ENCODE measurements at regions not wholly inside any gene's neighbourhood (a gene's known extent, or its start where the extent isn't known, plus 50 kb on each side); places are given as distances from the start of the nearest gene placed in this dataset.

DNA sequence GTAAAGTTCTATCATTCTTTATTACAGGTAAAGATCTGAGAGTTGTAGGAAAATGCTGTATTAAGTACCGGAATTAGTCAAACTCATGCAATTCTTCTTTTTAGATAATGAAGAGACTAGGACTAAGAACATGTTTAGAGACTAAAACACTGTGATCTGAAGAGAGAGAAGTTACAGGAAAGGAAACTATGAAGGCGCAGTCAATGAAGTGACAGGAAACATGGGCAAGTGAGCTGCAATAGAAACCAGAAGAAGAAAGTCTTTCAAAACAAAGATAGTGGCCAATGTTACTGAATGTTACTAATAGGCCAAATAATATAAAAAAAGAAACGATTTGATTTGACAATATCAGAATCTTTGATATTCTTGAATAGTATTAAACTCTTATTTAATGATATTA lies 659.4 kb upstream of the RGS18 start:
- in situ Hi-C loops (cut with HindIII; ENCODE audit: extremely low pct_ligation_motif_present, low pct_unique_long_range_greater_than_20kb) = no loop called here
- Histone ChIP-seq H3K4me1 (ENCODE audit: insufficient read depth, low read length) (no peaks in the 10 kb centered on the region), H3K36me3 (replicated peaks in 1 of 2; ENCODE audit: control insufficient read depth in 1 of 2, insufficient read depth in 2 of 2, low read length in 2 of 2) (no peaks in the 10 kb centered on the region), H3K79me2 (ENCODE audit: insufficient read depth, low read length) (no peaks in the 10 kb centered on the region), H3K9me3 (ENCODE audit: low read length) (no peaks in the 10 kb centered on the region), H3K4me3 (replicated peaks in 1 of 3; ENCODE audit: insufficient read depth in 1 of 3, low read depth in 2 of 3, low read length in 3 of 3) (no peak overlapping the region), H3K27ac (ENCODE audit: extremely low read length, insufficient read depth, low read length) (no peak overlapping the region), H2AFZ (ENCODE audit: low read length) (no peak overlapping the region), H3K9ac (ENCODE audit: insufficient read depth, low read depth, low read length) (no peak overlapping the region), H3K4me2 (ENCODE audit: low read depth, low read length) (no peak overlapping the region), H4K20me1 (ENCODE audit: insufficient read depth, low read length) (no peaks in the 10 kb centered on the region), H3K27me3 (ENCODE audit: control insufficient read depth in 1 of 2, insufficient read depth in 2 of 2, low read length in 2 of 2) (no peaks in the 10 kb centered on the region)
- WGBS (ENCODE audit: low lambda C conversion rate) = 2% methylated on average over 3 of the region's 3 CpGs
- ATAC-seq (no peak), DNase-seq (ENCODE audit: low spot score) (no peak), FAIRE-seq (no peak)
- ChIA-PET POLR2A (no interaction called here), CTCF (ENCODE audit: low intra/inter-chr PET ratio, low total read pairs) (no interaction called here)
- no peak for TF ChIP-seq ZFP36 (IDR thresholded peaks at IDR 0.05; ENCODE audit: borderline replicate concordance, low read depth, low read length, partially characterized antibody)
- no peak for TF ChIP-seq ZBTB20 (CRISPR knock-in tag; IDR thresholded peaks at IDR 0.05; ENCODE audit: borderline replicate concordance, low read depth)
- TF ChIP-seq, protein P1, sequence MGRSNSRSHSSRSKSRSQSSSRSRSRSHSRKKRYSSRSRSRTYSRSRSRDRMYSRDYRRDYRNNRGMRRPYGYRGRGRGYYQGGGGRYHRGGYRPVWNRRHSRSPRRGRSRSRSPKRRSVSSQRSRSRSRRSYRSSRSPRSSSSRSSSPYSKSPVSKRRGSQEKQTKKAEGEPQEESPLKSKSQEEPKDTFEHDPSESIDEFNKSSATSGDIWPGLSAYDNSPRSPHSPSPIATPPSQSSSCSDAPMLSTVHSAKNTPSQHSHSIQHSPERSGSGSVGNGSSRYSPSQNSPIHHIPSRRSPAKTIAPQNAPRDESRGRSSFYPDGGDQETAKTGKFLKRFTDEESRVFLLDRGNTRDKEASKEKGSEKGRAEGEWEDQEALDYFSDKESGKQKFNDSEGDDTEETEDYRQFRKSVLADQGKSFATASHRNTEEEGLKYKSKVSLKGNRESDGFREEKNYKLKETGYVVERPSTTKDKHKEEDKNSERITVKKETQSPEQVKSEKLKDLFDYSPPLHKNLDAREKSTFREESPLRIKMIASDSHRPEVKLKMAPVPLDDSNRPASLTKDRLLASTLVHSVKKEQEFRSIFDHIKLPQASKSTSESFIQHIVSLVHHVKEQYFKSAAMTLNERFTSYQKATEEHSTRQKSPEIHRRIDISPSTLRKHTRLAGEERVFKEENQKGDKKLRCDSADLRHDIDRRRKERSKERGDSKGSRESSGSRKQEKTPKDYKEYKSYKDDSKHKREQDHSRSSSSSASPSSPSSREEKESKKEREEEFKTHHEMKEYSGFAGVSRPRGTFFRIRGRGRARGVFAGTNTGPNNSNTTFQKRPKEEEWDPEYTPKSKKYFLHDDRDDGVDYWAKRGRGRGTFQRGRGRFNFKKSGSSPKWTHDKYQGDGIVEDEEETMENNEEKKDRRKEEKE (IDR thresholded peaks at IDR 0.05) = no peak
- TF ChIP-seq ZNF607 (CRISPR knock-in tag; IDR thresholded peaks at IDR 0.05; ENCODE audit: borderline replicate concordance) = no peak
- no peak for TF ChIP-seq ZFP62 (CRISPR knock-in tag; IDR thresholded peaks at IDR 0.05)
- no peak for TF ChIP-seq KDM5B (CRISPR knock-in tag; IDR thresholded peaks at IDR 0.05; ENCODE audit: borderline replicate concordance)
- no peak for TF ChIP-seq ZFP90 (CRISPR knock-in tag; IDR thresholded peaks at IDR 0.05; ENCODE audit: borderline replicate concordance)
- TF ChIP-seq TCF7 (IDR thresholded peaks at IDR 0.05; ENCODE audit: low read depth) = no peak
- TF ChIP-seq MYNN (CRISPR knock-in tag; IDR thresholded peaks at IDR 0.05; ENCODE audit: low read depth) = no peak
- no peak for TF ChIP-seq NKX3-1 (CRISPR knock-in tag; IDR thresholded peaks at IDR 0.05)
- no peak for TF ChIP-seq ZNF143 (CRISPR knock-in tag; IDR thresholded peaks at IDR 0.05)
- TF ChIP-seq, protein P2, sequence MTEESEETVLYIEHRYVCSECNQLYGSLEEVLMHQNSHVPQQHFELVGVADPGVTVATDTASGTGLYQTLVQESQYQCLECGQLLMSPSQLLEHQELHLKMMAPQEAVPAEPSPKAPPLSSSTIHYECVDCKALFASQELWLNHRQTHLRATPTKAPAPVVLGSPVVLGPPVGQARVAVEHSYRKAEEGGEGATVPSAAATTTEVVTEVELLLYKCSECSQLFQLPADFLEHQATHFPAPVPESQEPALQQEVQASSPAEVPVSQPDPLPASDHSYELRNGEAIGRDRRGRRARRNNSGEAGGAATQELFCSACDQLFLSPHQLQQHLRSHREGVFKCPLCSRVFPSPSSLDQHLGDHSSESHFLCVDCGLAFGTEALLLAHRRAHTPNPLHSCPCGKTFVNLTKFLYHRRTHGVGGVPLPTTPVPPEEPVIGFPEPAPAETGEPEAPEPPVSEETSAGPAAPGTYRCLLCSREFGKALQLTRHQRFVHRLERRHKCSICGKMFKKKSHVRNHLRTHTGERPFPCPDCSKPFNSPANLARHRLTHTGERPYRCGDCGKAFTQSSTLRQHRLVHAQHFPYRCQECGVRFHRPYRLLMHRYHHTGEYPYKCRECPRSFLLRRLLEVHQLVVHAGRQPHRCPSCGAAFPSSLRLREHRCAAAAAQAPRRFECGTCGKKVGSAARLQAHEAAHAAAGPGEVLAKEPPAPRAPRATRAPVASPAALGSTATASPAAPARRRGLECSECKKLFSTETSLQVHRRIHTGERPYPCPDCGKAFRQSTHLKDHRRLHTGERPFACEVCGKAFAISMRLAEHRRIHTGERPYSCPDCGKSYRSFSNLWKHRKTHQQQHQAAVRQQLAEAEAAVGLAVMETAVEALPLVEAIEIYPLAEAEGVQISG (CRISPR knock-in tag; IDR thresholded peaks at IDR 0.05) = no peak
- no peak for TF ChIP-seq KLF6 (CRISPR knock-in tag; IDR thresholded peaks at IDR 0.05)
- no peak for TF ChIP-seq SMARCE1 (IDR thresholded peaks at IDR 0.05; ENCODE audit: borderline replicate concordance)
- TF ChIP-seq HHEX (CRISPR knock-in tag; IDR thresholded peaks at IDR 0.05) = no peak
- no peak for TF ChIP-seq SP140L (CRISPR knock-in tag; IDR thresholded peaks at IDR 0.05; ENCODE audit: borderline replicate concordance)
- TF ChIP-seq SMARCC2 (IDR thresholded peaks at IDR 0.05) = no peak
- TF ChIP-seq ZNF30 (CRISPR knock-in tag; IDR thresholded peaks at IDR 0.05) = no peak
- no peak for TF ChIP-seq TP53 (CRISPR knock-in tag; conservative IDR thresholded peaks at IDR 0.05)
- intact Hi-C loops (cut with micrococcal nuclease; ENCODE audit: unreplicated experiment) = no loop called here
- BruUV-seq (replicated peaks) = no TSS peak

Measured in HepG2 (cell line).